GM12878 (cell line): ENCODE measurements at regions not wholly inside any gene's neighbourhood (a gene's known extent, or its start where the extent isn't known, plus 50 kb on each side); places are given as distances from the start of the nearest gene placed in this dataset.
"Not testable (repeated sequence)": the region's sequence is repeated elsewhere in the genome, so short reads cannot be mapped to it uniquely, and the experiment has no call there.

Experiments used
- CEBPB ChIP-seq, 2 experiments: fragments of 150-350 bp in 1 of 2; IDR thresholded peaks; 2 replicates each; pipeline ENCODE4 v1.6.1; 2012 to 2014; ENCODE audit warnings: low read depth in 2 of 2, low read length in 2 of 2, borderline replicate concordance in 1 of 2, inconsistent platforms in 1 of 2
- CTCF ChIP-seq, 3 experiments: IDR thresholded peaks in 2 of 3; conservative IDR thresholded peaks in 1 of 3; 2 replicates each; pipeline ENCODE4 v1.5.1; 2011; ENCODE audit warnings: low read depth in 3 of 3, low read length in 3 of 3, mild to moderate bottlenecking in 3 of 3, control low read depth in 2 of 3, moderate library complexity in 2 of 3, inconsistent platforms in 1 of 3, mixed read lengths in 1 of 3; ENCODE audit not compliant: control insufficient read depth in 2 of 3, insufficient read depth in 1 of 3; ENCODE audit errors: extremely low read depth in 1 of 3
- EZH2 ChIP-seq: IDR thresholded peaks from 2 replicates; pipeline ENCODE4 v1.6.1; 2012; ENCODE audit warnings: low read depth, mild to moderate bottlenecking, control low read depth, inconsistent platforms, low read length, borderline replicate concordance; ENCODE audit not compliant: control insufficient read depth
- HDAC2 ChIP-seq: fragments of 200-600 bp; sonication (generic); IDR thresholded peaks from 2 replicates; pipeline ENCODE4 v1.6.1; 2017
- MAX ChIP-seq: IDR thresholded peaks from 2 replicates; pipeline ENCODE4 v1.6.1; 2012; ENCODE audit warnings: low read depth, low read length, improper control_type of control experiment
- POLR2A ChIP-seq: IDR thresholded peaks from 2 replicates; pipeline ENCODE4 v1.6.1; 2011; ENCODE audit warnings: low read depth, mild to moderate bottlenecking, low read length
- RELB ChIP-seq: fragments of 450-650 bp; IDR thresholded peaks from 2 replicates; pipeline ENCODE4 v1.6.1; 2017; ENCODE audit warnings: low read depth, mild to moderate bottlenecking, moderate library complexity
- SRF ChIP-seq, 2 experiments: IDR thresholded peaks; 2 replicates each; pipeline ENCODE4 v1.6.1; 2011; ENCODE audit warnings: low read depth in 2 of 2, low read length in 2 of 2, mild to moderate bottlenecking in 1 of 2, moderate library complexity in 1 of 2

- not testable (repeated sequence) for TF ChIP-seq POLR2A; MAX; SRF (IDR thresholded peaks at IDR 0.05; ENCODE audit: low read depth in 2 of 2, low read length in 2 of 2); HDAC2; EZH2; RELB; CTCF (IDR thresholded peaks at IDR 0.05 in 2 of 3, conservative IDR thresholded peaks at IDR 0.05 in 1 of 3; ENCODE audit: control insufficient read depth in 2 of 3, extremely low read depth in 1 of 3, insufficient read depth in 1 of 3, low read depth in 3 of 3, low read length in 3 of 3); CEBPB (IDR thresholded peaks at IDR 0.05; ENCODE audit: borderline replicate concordance in 1 of 2, low read depth in 2 of 2, low read length in 2 of 2)
These were observed 118.1 kb upstream of the RIOK2 start for GRCh38 chr5:97301181-97301580.
